ENCODE measurements at regions not wholly inside any gene's neighbourhood (a gene's known extent, or its start where the extent isn't known, plus 50 kb on each side); places are given as distances from the start of the nearest gene placed in this dataset.
"Not testable (repeated sequence)": the region's sequence is repeated elsewhere in the genome, so short reads cannot be mapped to it uniquely, and the experiment has no call there.

GRCh38 chr9:75197561-75197960, 109.2 kb downstream of the OSTF1 start:
- in situ Hi-C loops (cut with HindIII; ENCODE audit: low sequenced_read_pairs): no loop called here

GRCh38 chr9:75198436-75198835, 110.1 kb downstream of the OSTF1 start:
- in situ Hi-C loops (cut with HindIII; ENCODE audit: low sequenced_read_pairs): no loop called here

GRCh38 chr9:75200892-75201470, 112.7 kb downstream of the OSTF1 start:
- in situ Hi-C loops (cut with HindIII; ENCODE audit: low sequenced_read_pairs): no loop called here

- in situ Hi-C loops (cut with HindIII; ENCODE audit: low sequenced_read_pairs): no loop called here
Measured at GRCh38 chr9:75201480-75202209, 113.3 kb downstream of the OSTF1 start.

GRCh38 chr9:75207997-75208396, 119.7 kb downstream of the OSTF1 start:
- in situ Hi-C loops (cut with HindIII; ENCODE audit: low sequenced_read_pairs): not testable (repeated sequence)

- in situ Hi-C loops (cut with HindIII; ENCODE audit: low sequenced_read_pairs): no loop called here
Measured at GRCh38 chr9:75210215-75210614, 121.9 kb downstream of the OSTF1 start.

- in situ Hi-C loops (cut with HindIII; ENCODE audit: low sequenced_read_pairs): no loop called here
Measured at GRCh38 chr9:75213765-75214164, 125.5 kb downstream of the OSTF1 start.

- in situ Hi-C loops (cut with HindIII; ENCODE audit: low sequenced_read_pairs): no loop called here
Measured at GRCh38 chr9:75226403-75227139, 138.3 kb downstream of the OSTF1 start.

GRCh38 chr9:75228893-75229292, 140.6 kb downstream of the OSTF1 start:
- in situ Hi-C loops (cut with HindIII; ENCODE audit: low sequenced_read_pairs): no loop called here

GRCh38 chr9:75229605-75230332, 141.5 kb downstream of the OSTF1 start:
- in situ Hi-C loops (cut with HindIII; ENCODE audit: low sequenced_read_pairs): no loop called here

- in situ Hi-C loops (cut with HindIII; ENCODE audit: low sequenced_read_pairs): no loop called here
Measured at GRCh38 chr9:75230469-75230868, 142.2 kb downstream of the OSTF1 start.

- in situ Hi-C loops (cut with HindIII; ENCODE audit: low sequenced_read_pairs): no loop called here
Measured at GRCh38 chr9:75231167-75231566, 142.9 kb downstream of the OSTF1 start.

GRCh38 chr9:75233011-75233410, 144.7 kb downstream of the OSTF1 start:
- in situ Hi-C loops (cut with HindIII; ENCODE audit: low sequenced_read_pairs): no loop called here

- in situ Hi-C loops (cut with HindIII; ENCODE audit: low sequenced_read_pairs): no loop called here
Measured at GRCh38 chr9:75235632-75236031, 147.3 kb downstream of the OSTF1 start.

- in situ Hi-C loops (cut with HindIII; ENCODE audit: low sequenced_read_pairs): no loop called here
Measured at GRCh38 chr9:75238311-75238976, 150.1 kb downstream of the OSTF1 start.

GRCh38 chr9:75239176-75239575, 150.9 kb downstream of the OSTF1 start:
- in situ Hi-C loops (cut with HindIII; ENCODE audit: low sequenced_read_pairs): no loop called here

- in situ Hi-C loops (cut with HindIII; ENCODE audit: low sequenced_read_pairs): no loop called here
Measured at GRCh38 chr9:75242426-75242825, 154.1 kb downstream of the OSTF1 start.

- in situ Hi-C loops (cut with HindIII; ENCODE audit: low sequenced_read_pairs): no loop called here
Measured at GRCh38 chr9:75246949-75247348, 158.6 kb downstream of the OSTF1 start.

GRCh38 chr9:75265525-75265972, 177.2 kb downstream of the OSTF1 start:
- in situ Hi-C loops (cut with HindIII; ENCODE audit: low sequenced_read_pairs): loop anchor here (25.0 kb wide), 1 partner anchor 1022 kb away; no protein-coding TSS in a partner anchor

GRCh38 chr9:75269197-75269596, 180.9 kb downstream of the OSTF1 start:
- in situ Hi-C loops (cut with HindIII; ENCODE audit: low sequenced_read_pairs): loop anchor here (25.0 kb wide), 1 partner anchor 1018 kb away; no protein-coding TSS in a partner anchor

Data from endothelial cell of hepatic sinusoid (primary cell).